ENCODE measurements at regions not wholly inside any gene's neighbourhood (a gene's known extent, or its start where the extent isn't known, plus 50 kb on each side); places are given as distances from the start of the nearest gene placed in this dataset.
A peak's percentile ranks its signal among the peaks of the same experiment; 100 is the strongest.
"Not testable (repeated sequence)": the region's sequence is repeated elsewhere in the genome, so short reads cannot be mapped to it uniquely, and the experiment has no call there.

DNA sequence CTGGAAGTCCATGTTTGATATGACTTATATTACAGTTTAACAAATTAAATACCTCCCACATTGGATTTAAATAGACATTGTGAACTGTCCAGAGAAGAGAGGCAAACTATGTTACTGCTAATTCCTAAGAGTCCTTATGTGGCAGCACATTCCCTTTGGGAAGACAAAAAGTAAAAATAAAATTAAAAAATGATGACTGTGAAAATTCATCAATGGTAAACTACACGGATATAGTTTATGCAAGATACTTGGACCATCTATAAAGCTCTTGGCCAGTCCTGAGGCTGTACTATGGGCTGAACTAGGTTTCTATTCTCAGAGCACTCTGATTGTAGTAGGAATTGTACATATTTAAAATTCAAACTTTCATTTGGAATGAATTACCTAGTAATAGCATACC lies 206.4 kb downstream of the LRRK2 start:
- DNase-seq (ENCODE audit: low read depth, low spot score) = no peak

DNA sequence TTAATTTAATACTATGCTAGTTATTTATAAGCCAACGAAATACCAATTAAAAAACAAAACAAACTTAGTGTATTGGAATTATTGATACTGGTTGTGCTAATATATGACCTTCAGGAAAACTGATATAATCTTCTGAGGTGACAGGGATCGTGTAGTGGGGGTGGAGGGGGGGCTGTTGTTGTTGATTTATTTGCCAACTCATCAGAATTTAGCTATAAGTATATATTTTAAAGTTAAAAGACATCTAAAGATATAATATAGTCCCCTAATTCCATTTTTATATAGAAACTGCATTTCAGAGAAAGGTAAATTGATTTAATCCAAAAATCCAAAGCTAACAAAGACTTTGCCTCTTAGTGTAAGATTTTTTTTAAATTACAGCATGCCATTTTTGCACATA lies 210.5 kb downstream of the LRRK2 start:
- DNase-seq (ENCODE audit: low read depth, low spot score) = no peak

- DNase-seq (ENCODE audit: low read depth, low spot score) = no peak
These were observed 211.2 kb downstream of the LRRK2 start for GRCh38 chr12:40435951-40436350.

DNA sequence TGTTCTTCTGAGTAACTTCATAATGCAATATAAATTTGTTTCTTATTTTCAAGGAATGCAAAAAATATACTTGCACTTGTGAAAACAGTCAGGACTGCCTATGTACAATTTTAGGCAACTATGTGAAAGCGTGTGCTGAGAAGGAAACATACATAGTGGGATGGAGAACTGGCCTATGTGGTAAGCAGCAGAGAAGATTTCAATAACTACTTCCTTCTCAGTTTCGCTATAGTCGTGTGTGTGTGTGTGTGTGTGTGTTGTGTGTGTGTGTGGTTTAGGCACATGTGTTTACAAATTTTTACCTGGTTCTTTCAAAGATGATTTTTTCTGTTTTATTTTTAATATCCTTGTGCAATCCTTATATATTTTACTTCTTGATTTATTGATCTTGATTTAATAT lies 211.8 kb downstream of the LRRK2 start:
- DNase-seq (ENCODE audit: low read depth, low spot score) = no peak

DNA sequence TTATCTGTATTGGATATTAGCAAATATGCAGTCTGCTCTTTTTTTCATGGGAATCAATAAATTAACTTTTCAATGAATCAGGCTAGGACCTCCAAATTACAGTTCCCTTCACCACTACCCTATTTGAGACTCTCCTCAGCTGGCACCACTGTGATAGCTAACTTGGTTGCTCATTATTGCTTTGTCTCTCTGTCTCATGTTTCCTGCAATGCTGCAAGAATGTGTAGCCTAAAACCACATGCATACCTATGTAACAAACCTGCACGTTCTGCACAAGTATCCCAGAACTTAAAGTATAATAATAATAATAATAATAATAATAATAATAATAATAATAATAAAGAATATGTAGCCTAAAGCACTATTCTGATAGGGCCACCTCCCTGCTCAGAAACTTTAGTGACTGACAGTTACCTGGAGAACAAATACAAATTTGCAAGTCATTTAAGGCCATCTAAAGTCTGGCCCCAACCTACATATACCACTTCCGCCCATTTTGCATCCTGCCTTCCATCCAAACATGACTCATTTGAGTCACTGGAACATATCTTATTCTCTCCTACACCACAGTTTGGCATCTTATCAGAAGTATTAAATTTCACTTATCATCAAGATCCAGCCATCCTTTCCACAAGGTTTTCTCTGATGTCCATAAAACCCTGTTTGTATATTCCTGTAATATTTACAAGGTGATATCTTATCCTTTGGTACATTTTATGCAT lies 215.1 kb downstream of the LRRK2 start:
- no peak for DNase-seq (ENCODE audit: low read depth, low spot score)

DNA sequence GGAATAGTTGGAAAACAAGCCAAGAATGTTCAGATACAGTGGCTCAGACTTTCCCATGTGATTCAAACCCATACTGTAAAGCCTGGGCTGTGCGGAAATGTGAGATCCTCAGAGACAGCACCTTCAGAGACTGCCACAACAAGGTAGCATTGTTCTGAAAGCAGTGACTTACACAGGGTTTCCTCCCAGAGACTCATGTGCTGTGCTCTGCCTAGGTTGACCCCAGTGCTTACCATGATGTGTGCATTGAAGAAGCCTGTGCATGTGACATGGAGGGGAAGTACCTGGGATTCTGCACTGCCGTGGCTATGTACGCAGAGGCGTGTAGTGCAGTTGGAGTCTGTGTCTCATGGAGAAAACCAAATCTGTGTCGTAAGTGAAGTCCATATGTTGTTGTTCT lies 219.4 kb downstream of the LRRK2 start:
- DNase-seq (ENCODE audit: low read depth, low spot score) = no peak

DNA sequence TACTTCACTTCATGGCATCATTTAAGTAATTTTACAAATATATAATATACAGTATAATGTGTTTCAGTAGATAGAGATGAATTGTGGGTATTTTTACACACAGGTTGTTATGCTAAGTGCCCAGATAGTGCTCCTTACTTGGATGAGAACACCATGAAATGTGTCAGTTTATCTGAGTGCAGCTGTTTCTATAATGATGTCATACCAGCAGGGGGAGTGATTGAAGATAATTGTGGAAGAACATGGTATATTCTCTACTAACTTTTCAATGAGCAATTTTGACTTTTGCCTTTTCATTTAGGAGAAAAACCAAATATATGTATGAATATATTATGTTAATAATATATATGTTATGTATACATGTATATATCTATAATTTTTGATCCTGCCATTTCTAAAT lies 221.6 kb downstream of the LRRK2 start:
- DNase-seq (ENCODE audit: low read depth, low spot score) = peak; percentile 2

DNA sequence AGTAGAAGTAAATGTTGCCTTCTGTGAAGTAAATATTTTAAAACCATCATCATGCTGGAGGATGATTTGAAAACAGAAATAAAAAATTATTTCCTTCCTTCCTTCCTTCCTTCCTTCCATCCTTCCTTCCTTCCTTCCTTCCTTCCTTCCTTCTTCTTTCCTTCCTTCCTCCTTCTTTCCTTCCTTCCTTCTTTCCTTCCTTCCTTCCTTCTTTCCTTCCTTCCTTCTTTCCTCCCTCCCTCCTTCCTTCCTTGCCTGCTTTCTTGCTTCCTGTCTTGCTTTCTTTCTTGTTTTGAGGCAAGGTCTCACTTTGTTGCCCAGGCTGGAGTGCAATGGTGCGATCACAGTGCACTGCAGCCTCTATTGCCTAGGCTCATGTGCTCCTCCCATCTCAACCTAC lies 223.7 kb downstream of the LRRK2 start:
- DNase-seq (ENCODE audit: low read depth, low spot score) = not testable (repeated sequence)

DNA sequence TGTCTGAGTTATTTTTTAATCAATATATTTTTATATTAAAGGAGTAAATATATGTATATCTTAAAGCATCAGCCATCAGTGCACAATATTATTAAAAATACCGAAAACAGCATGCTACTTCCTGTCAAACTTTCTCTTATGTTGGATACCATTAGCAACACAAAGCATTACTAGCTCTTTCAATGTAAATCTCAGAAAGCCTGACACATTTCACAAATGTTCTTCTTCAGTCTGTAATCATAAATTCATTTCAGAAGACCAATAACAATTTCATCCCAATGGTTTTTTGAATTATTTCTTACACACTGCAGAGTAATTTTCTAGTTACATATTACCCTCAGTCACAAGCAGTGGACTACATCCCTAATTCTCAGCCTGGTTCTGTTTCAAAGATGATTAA lies 226.9 kb downstream of the LRRK2 start:
- no peak for DNase-seq (ENCODE audit: low read depth, low spot score)

GRCh38 chr12:40464121-40464520 lies 228.1 kb upstream of the CNTN1 start:
- DNase-seq (ENCODE audit: low read depth, low spot score) = no peak

DNA sequence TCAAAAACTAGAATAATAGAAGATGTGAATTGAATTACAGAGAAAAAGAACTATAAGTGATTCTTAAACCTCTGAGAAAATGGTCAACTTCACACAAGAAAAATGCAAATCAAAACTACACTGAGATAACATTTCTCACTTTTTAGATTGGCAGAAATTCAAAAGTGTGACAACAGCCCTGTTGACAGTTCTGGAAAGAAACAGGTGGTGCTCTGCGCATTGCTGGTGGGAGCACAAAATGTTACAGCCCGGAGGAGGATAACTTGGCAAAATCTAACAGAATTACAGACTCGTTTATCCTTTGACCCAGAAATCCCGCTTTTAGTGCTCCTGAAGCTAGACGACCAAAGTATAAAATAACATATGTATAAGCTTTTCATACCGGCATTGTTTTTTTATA lies 222.5 kb upstream of the CNTN1 start:
- DNase-seq (ENCODE audit: low read depth, low spot score) = no peak

DNA sequence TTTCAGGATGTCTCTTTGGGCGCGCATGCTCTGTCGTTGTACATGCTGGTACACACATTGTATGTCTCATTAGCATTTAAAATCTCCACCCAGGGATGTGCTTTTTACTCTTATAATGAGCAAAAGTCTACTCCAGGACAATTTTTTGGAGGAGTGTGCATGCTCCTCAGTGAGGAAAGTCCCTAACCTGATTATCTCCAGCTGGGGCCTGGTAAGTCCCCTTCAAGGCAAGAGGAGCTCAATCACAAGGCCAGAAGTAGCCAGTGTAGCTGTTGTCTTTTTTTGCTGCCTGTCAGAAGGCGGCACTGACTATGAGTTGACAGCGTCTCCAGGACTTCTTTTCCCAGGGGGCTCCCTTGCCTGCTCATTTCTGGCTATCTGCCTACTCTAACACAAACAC lies 218.3 kb upstream of the CNTN1 start:
- no peak for DNase-seq (ENCODE audit: low read depth, low spot score)

DNA sequence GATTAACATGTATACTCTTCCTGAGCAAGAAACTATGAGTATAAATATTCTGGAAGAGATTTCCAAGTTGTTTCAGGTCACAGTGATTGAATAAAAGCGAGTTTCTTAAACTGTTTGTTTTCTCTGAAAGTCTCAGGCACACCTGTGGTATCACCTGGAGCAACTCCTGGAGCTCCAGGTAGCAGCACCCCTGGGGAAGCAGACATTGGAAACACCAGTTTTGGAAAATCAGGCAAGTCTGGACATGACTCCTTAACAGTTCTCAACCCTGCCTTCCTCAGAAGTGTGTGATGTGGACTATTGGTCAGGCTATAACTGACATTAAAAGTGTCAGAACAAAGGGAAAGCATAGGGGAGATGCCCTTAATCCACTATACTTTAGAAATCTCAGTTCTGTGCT lies 217.6 kb upstream of the CNTN1 start:
- DNase-seq (ENCODE audit: low read depth, low spot score) = no peak

- no peak for DNase-seq (ENCODE audit: low read depth, low spot score)
These were observed 192.4 kb upstream of the CNTN1 start for GRCh38 chr12:40499856-40500255.

DNA sequence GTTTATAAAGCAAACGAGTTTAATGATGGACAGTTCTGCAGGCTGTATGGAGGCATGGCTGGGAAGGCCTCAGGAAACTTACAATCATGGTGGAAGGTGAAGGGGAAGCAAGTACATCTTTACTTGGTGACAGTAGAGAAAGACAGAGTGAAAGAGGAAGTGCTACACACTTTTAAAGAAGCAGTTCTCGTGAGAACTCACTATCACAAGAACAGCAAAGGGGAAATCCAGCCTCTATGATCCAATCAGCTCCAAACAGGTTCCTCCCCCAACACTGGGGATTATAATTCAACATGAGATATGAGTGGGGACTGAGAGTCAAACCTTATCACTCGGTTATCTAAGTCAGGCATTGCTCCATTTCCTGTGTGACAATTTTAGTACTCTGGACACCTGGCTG lies 189.9 kb upstream of the CNTN1 start:
- no peak for DNase-seq (ENCODE audit: low read depth, low spot score)

GRCh38 chr12:40505327-40505726 lies 186.9 kb upstream of the CNTN1 start:
- no peak for DNase-seq (ENCODE audit: low read depth, low spot score)

- no peak for DNase-seq (ENCODE audit: low read depth, low spot score)
These were observed 183.8 kb upstream of the CNTN1 start for GRCh38 chr12:40508421-40508820.

- DNase-seq (ENCODE audit: low read depth, low spot score) = no peak
These were observed 180.9 kb upstream of the CNTN1 start for GRCh38 chr12:40511341-40511740.

DNA sequence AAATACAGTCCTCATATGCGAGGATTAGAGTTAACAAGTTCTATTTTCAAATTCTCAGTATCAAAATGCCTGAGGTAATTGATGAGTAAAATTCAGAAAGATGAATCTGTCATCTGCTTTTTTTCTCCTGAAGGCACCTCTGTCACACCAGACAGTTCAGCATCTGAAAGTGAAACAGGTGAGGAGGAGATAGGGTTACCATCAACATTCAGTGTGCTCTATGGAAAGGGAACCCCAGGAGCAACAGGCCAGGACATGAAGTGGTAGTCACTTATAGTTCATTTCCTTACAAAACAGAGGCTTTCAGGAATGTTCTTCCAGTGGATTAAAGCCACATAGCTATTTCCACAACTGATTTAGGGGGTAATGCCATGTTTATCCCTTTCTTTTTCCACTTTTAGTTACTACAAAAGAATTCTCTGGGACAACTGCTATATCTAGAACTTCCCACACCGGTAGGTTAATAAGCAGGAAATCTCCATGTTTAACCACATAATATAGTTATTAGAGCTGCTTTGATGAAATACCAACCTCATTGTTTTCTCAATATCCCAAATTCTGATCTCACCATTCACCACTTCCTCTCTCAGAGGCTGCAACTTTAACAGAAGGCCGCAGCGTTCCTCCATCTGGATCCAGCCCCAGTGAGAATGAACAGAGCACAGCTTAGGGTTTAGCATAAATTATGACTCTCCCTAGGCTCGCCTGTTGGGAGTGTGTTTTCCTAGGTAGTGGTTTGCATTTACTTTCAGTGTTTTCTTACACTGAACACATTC lies 177.0 kb upstream of the CNTN1 start:
- DNase-seq (ENCODE audit: low read depth, low spot score) = peak; percentile 42

DNA sequence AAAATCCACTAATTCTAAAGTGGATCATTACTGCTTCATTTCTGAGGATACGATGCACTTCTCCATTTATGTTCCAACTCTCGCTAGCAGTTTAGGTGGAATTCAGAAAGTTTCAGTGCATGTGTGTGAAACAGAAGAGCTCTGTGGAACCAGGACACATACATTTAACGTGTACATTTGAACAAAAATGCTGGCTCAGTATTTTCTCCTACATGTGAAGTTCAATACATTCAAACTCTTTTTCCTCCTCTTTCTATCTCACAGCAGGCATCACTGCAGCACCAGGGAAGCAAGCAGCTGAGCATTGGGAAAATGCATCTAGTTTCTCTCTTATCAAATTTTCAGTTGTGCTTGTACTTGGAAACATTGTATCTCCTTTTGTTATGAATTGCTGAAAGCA lies 169.4 kb upstream of the CNTN1 start:
- no peak for DNase-seq (ENCODE audit: low read depth, low spot score)

DNA sequence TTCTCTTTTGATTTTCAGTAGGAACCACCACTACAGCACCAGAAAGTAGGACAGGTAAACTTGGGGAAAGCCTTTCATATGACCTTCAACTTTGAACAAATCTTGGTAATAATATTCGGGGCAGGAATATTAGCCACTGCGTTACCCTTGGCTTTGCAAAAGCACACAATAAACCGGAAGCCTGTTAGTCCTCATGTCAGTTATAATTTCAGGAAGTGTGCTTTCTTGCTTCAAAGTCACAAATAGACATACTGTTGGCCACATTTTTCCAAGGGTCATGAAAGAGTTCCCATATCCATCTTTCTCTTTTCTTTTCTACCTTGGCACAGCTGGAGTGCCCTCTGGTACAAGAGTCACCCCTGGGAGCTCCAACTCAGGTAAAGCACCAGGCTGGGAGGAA lies 167.2 kb upstream of the CNTN1 start:
- DNase-seq (ENCODE audit: low read depth, low spot score) = no peak

DNA sequence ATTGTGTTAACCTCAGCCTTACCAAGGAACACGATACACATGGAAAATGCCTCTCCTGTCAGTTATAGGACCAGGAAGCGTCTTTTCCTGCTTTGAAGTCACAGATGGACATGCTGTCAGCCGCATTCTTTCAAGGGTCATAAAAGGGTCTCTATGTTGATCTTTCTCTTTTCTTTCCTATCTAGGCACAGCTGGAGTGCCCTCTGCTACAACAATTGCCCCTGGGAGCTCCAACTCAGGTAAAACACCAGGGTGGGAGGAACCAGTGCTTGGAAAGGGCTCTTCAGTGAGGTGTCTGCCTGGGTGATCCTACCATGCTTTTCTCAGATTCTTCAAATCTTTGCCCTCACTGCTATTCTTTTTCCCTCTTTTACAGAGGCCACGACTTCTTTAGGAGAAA lies 157.4 kb upstream of the CNTN1 start:
- no peak for DNase-seq (ENCODE audit: low read depth, low spot score)

DNA sequence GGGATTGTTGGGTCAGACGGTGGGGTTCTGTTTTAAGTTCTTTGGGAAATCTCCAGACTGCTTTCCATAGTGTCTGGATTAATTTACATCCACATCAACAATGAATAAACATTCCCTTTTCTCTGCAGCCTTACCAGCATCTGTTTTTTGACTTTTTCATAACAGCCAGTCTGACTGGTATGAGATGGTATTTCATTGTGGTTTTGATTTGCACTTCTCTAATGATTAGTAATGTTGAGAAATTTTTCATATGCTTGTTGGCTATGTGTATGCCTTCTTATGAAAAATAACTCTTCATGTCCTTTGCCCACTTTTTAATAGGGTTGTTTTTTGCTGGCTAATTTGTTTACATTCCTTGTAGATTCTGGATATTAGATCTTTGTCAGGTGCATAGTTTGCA lies 140.8 kb upstream of the CNTN1 start:
- DNase-seq (ENCODE audit: low read depth, low spot score) = no peak
